ENCODE measurements at regions not wholly inside any gene's neighbourhood (a gene's known extent, or its start where the extent isn't known, plus 50 kb on each side); places are given as distances from the start of the nearest gene placed in this dataset.

GRCh38 chr14:76309572-76310162 lies 66.3 kb upstream of the ESRRB start:
- DNase-seq (ENCODE audit: low read depth in 1 of 2, low spot score in 1 of 2) = no peak
- FAIRE-seq = no peak
- ChIA-PET POLR2A (no interaction called here), CTCF (interaction anchor here (1.8 kb wide), 1 partner anchor 266 kb away, joined by 3 read pairs; no protein-coding TSS in a partner anchor)
- ATAC-seq = no peak
- Histone ChIP-seq H3K4me2 (no peak overlapping the region), H3K9me3 (no peaks in the 10 kb centered on the region), H3K4me1 (no peaks in the 10 kb centered on the region), H3K4me3 (no peak overlapping the region), H3K27ac (no peak overlapping the region)
- WGBS (ENCODE audit: missing lambda C conversion rate) = 52% methylated on average over 8 of the region's 8 CpGs
- TF ChIP-seq RFX5 (IDR thresholded peaks at IDR 0.05) = no peak
- no peak for TF ChIP-seq CHD2 (IDR thresholded peaks at IDR 0.05; ENCODE audit: low read length, partially characterized antibody)
- TF ChIP-seq PHF8 (IDR thresholded peaks at IDR 0.05; ENCODE audit: borderline replicate concordance, low read depth) = no peak
- no peak for TF ChIP-seq KDM5A (IDR thresholded peaks at IDR 0.05)
- no peak for TF ChIP-seq FOSB (CRISPR knock-in tag; IDR thresholded peaks at IDR 0.05)
- no peak for TF ChIP-seq GATA3 (IDR thresholded peaks at IDR 0.05; ENCODE audit: borderline replicate concordance)
- no peak for TF ChIP-seq FOXS1 (CRISPR knock-in tag; IDR thresholded peaks at IDR 0.05)
- TF ChIP-seq, protein P1, sequence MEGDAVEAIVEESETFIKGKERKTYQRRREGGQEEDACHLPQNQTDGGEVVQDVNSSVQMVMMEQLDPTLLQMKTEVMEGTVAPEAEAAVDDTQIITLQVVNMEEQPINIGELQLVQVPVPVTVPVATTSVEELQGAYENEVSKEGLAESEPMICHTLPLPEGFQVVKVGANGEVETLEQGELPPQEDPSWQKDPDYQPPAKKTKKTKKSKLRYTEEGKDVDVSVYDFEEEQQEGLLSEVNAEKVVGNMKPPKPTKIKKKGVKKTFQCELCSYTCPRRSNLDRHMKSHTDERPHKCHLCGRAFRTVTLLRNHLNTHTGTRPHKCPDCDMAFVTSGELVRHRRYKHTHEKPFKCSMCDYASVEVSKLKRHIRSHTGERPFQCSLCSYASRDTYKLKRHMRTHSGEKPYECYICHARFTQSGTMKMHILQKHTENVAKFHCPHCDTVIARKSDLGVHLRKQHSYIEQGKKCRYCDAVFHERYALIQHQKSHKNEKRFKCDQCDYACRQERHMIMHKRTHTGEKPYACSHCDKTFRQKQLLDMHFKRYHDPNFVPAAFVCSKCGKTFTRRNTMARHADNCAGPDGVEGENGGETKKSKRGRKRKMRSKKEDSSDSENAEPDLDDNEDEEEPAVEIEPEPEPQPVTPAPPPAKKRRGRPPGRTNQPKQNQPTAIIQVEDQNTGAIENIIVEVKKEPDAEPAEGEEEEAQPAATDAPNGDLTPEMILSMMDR (IDR thresholded peaks at IDR 0.05) = no peak
- no peak for TF ChIP-seq HEYL (CRISPR knock-in tag; IDR thresholded peaks at IDR 0.05)
- no peak for TF ChIP-seq HDAC2 (IDR thresholded peaks at IDR 0.05)
- TF ChIP-seq, protein P2, sequence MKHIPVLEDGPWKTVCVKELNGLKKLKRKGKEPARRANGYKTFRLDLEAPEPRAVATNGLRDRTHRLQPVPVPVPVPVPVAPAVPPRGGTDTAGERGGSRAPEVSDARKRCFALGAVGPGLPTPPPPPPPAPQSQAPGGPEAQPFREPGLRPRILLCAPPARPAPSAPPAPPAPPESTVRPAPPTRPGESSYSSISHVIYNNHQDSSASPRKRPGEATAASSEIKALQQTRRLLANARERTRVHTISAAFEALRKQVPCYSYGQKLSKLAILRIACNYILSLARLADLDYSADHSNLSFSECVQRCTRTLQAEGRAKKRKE (CRISPR knock-in tag; IDR thresholded peaks at IDR 0.05; ENCODE audit: low read depth) = no peak
- no peak for TF ChIP-seq BHLHE40 (IDR thresholded peaks at IDR 0.05; ENCODE audit: low read depth, low read length)
- TF ChIP-seq, protein P3, sequence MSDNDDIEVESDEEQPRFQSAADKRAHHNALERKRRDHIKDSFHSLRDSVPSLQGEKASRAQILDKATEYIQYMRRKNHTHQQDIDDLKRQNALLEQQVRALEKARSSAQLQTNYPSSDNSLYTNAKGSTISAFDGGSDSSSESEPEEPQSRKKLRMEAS (IDR thresholded peaks at IDR 0.05) = no peak
- TF ChIP-seq MYC (IDR thresholded peaks at IDR 0.05; ENCODE audit: borderline replicate concordance, low read length) = no peak
- no peak for TF ChIP-seq USF2 (IDR thresholded peaks at IDR 0.05)
- TF ChIP-seq JUN (IDR thresholded peaks at IDR 0.05) = no peak
- TF ChIP-seq, protein P4, sequence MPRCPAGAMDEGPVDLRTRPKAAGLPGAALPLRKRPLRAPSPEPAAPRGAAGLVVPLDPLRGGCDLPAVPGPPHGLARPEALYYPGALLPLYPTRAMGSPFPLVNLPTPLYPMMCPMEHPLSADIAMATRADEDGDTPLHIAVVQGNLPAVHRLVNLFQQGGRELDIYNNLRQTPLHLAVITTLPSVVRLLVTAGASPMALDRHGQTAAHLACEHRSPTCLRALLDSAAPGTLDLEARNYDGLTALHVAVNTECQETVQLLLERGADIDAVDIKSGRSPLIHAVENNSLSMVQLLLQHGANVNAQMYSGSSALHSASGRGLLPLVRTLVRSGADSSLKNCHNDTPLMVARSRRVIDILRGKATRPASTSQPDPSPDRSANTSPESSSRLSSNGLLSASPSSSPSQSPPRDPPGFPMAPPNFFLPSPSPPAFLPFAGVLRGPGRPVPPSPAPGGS (IDR thresholded peaks at IDR 0.05) = no peak
- TF ChIP-seq, protein P5, sequence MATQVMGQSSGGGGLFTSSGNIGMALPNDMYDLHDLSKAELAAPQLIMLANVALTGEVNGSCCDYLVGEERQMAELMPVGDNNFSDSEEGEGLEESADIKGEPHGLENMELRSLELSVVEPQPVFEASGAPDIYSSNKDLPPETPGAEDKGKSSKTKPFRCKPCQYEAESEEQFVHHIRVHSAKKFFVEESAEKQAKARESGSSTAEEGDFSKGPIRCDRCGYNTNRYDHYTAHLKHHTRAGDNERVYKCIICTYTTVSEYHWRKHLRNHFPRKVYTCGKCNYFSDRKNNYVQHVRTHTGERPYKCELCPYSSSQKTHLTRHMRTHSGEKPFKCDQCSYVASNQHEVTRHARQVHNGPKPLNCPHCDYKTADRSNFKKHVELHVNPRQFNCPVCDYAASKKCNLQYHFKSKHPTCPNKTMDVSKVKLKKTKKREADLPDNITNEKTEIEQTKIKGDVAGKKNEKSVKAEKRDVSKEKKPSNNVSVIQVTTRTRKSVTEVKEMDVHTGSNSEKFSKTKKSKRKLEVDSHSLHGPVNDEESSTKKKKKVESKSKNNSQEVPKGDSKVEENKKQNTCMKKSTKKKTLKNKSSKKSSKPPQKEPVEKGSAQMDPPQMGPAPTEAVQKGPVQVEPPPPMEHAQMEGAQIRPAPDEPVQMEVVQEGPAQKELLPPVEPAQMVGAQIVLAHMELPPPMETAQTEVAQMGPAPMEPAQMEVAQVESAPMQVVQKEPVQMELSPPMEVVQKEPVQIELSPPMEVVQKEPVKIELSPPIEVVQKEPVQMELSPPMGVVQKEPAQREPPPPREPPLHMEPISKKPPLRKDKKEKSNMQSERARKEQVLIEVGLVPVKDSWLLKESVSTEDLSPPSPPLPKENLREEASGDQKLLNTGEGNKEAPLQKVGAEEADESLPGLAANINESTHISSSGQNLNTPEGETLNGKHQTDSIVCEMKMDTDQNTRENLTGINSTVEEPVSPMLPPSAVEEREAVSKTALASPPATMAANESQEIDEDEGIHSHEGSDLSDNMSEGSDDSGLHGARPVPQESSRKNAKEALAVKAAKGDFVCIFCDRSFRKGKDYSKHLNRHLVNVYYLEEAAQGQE (IDR thresholded peaks at IDR 0.05) = no peak
- no peak for TF ChIP-seq POLR2AphosphoS2 (conservative IDR thresholded peaks at IDR 0.05; ENCODE audit: low read length)
- no peak for TF ChIP-seq CEBPB (IDR thresholded peaks at IDR 0.05)

All from A549 (cell line).